ENCODE measurements at regions not wholly inside any gene's neighbourhood (a gene's known extent, or its start where the extent isn't known, plus 50 kb on each side); places are given as distances from the start of the nearest gene placed in this dataset.

GRCh38 chr12:76177821-76178220 is 93.3 kb upstream of the NAP1L1 start:
- TF ChIP-seq ZNF274 (IDR thresholded peaks at IDR 0.05; ENCODE audit: low read depth, low read length) (no peak), YY1 (IDR thresholded peaks at IDR 0.05; ENCODE audit: insufficient read depth, insufficient read length) (no peak), SUZ12 (IDR thresholded peaks at IDR 0.05; ENCODE audit: extremely low read depth, insufficient read depth, insufficient read length) (no peak)

Data from NT2/D1 (cell line).